ENCODE measurements at regions not wholly inside any gene's neighbourhood (a gene's known extent, or its start where the extent isn't known, plus 50 kb on each side); places are given as distances from the start of the nearest gene placed in this dataset.

GRCh38 chr4:164509951-164510350 lies 244.0 kb upstream of the SMIM31 start:
- Mint-ChIP-seq H3K4me1 (peaks cover 6 to 9% of the 10 kb centered on the region in 2 experiments), H3K27me3 (ENCODE audit: low read depth) (no peaks in the 10 kb centered on the region), H3K9me3 (no peaks in the 10 kb centered on the region), H3K27ac (no peak overlapping the region), H3K4me3 (no peak overlapping the region), H3K36me3 (ENCODE audit: insufficient read depth in 1 of 3, low read depth in 3 of 3) (no peaks in the 10 kb centered on the region)
- Histone ChIP-seq H3K79me1 (ENCODE audit: insufficient read depth, low read depth, low read length, poor library complexity, severe bottlenecking) (no peaks in the 10 kb centered on the region), H3K9me3 (ENCODE audit: control insufficient read depth, low read depth, low read length) (no peaks in the 10 kb centered on the region), H3K14ac (ENCODE audit: insufficient read depth, low read length) (no peak overlapping the region), H2BK12ac (ENCODE audit: insufficient read length, low read depth, low read length) (no peak overlapping the region), H2BK5ac (ENCODE audit: insufficient read length, low read length) (no peak overlapping the region), H2AK5ac (ENCODE audit: insufficient read length, low read length) (no peak overlapping the region), H2AFZ (ENCODE audit: low read length) (no peak overlapping the region), H3K27ac (ENCODE audit: insufficient read length, low read depth, low read length) (no peak overlapping the region), H3K18ac (ENCODE audit: insufficient read length, low read depth, low read length) (no peak overlapping the region), H3K56ac (ENCODE audit: insufficient read length, low read depth, low read length) (no peak overlapping the region), H3K23me2 (ENCODE audit: insufficient read length, low read depth, low read length, poor library complexity, severe bottlenecking) (no peaks in the 10 kb centered on the region), H3T11ph (ENCODE audit: low read length) (no peak overlapping the region), H4K91ac (ENCODE audit: insufficient read length, low read depth, low read length) (no peak overlapping the region), H3K79me2 (ENCODE audit: insufficient read depth, low read length) (no peaks in the 10 kb centered on the region), H3K9ac (ENCODE audit: extremely low read depth, insufficient read length, low read length) (no peak overlapping the region), H3K4me1 (ENCODE audit: insufficient read depth, low read length) (no peaks in the 10 kb centered on the region; the same call in 1 of the 2 replicates), H3K4ac (ENCODE audit: low read depth, low read length) (no peak overlapping the region), H4K20me1 (ENCODE audit: control insufficient read depth, insufficient read depth, insufficient read length) (no peaks in the 10 kb centered on the region), H2BK20ac (ENCODE audit: low read depth, low read length, poor library complexity, severe bottlenecking) (no peak overlapping the region), H2BK120ac (ENCODE audit: low read depth, low read length, poor library complexity, severe bottlenecking) (no peak overlapping the region), H3K23ac (ENCODE audit: insufficient read length, low read depth, low read length) (no peak overlapping the region), H3K27me3 (ENCODE audit: insufficient read depth, low read length) (no peaks in the 10 kb centered on the region), H4K5ac (ENCODE audit: insufficient read length, low read depth, low read length) (no peak overlapping the region), H2BK15ac (ENCODE audit: low read depth, low read length) (no peak overlapping the region), H4K8ac (replicated peaks; ENCODE audit: insufficient read length, low read depth, low read length) (no peak overlapping the region), H3K4me2 (ENCODE audit: insufficient read depth, insufficient read length, low read length) (no peak overlapping the region)
- no peak for DNase-seq
- TF ChIP-seq, protein P1, sequence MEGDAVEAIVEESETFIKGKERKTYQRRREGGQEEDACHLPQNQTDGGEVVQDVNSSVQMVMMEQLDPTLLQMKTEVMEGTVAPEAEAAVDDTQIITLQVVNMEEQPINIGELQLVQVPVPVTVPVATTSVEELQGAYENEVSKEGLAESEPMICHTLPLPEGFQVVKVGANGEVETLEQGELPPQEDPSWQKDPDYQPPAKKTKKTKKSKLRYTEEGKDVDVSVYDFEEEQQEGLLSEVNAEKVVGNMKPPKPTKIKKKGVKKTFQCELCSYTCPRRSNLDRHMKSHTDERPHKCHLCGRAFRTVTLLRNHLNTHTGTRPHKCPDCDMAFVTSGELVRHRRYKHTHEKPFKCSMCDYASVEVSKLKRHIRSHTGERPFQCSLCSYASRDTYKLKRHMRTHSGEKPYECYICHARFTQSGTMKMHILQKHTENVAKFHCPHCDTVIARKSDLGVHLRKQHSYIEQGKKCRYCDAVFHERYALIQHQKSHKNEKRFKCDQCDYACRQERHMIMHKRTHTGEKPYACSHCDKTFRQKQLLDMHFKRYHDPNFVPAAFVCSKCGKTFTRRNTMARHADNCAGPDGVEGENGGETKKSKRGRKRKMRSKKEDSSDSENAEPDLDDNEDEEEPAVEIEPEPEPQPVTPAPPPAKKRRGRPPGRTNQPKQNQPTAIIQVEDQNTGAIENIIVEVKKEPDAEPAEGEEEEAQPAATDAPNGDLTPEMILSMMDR (conservative IDR thresholded peaks at IDR 0.05), result no peak
- no CpG with 5 or more reads among the region's 3 CpGs for WGBS (ENCODE audit: extremely low coverage, insufficient read length, low lambda C conversion rate)
